Loucy (cell line): ENCODE measurements at regions not wholly inside any gene's neighbourhood (a gene's known extent, or its start where the extent isn't known, plus 50 kb on each side); places are given as distances from the start of the nearest gene placed in this dataset.

ENCODE experiments used
- H2AFZ ChIP-seq: fragments of 200-600 bp; sonication (generic); 2 replicates; pipeline ENCODE4 v1.6.0; 2016; ENCODE audit warnings: antibody characterized with exemption, mild to moderate bottlenecking, low read length, moderate library complexity
- H3F3A ChIP-seq: fragments of 200-600 bp; 2 replicates; pipeline ENCODE4 v1.6.0; 2016; ENCODE audit warnings: antibody characterized with exemption, low read depth, mild to moderate bottlenecking
- H3K27me3 ChIP-seq: fragments of 200-600 bp; sonication (generic); 2 replicates; pipeline ENCODE4 v1.6.1; 2014; ENCODE audit warnings: low read length, mild to moderate bottlenecking; ENCODE audit not compliant: insufficient read depth, poor library complexity, severe bottlenecking
- H3K36me3 ChIP-seq: fragments of 200-600 bp; sonication (generic); 2 replicates; pipeline ENCODE4 v1.6.1; 2016; ENCODE audit warnings: low read length; ENCODE audit not compliant: insufficient read depth
- H3K4me1 ChIP-seq: fragments of 200-600 bp; sonication (generic); 2 replicates; pipeline ENCODE4 v1.5.1; 2014; ENCODE audit warnings: low read length, mild to moderate bottlenecking; ENCODE audit not compliant: insufficient read depth, poor library complexity, severe bottlenecking
- H3K4me2 ChIP-seq: fragments of 200-600 bp; sonication (generic); 2 replicates; pipeline ENCODE4 v1.6.0; 2014; ENCODE audit warnings: antibody characterized with exemption, low read length, low read depth, mild to moderate bottlenecking; ENCODE audit not compliant: poor library complexity, severe bottlenecking
- H3K4me3 ChIP-seq: fragments of 200-600 bp; sonication (generic); 2 replicates; pipeline ENCODE4 v1.5.1; 2014; ENCODE audit warnings: low read length, mild to moderate bottlenecking, mixed read lengths; ENCODE audit not compliant: poor library complexity, severe bottlenecking
- H3K79me2 ChIP-seq: fragments of 200-600 bp; sonication (generic); 2 replicates; pipeline ENCODE4 v1.6.1; 2014; ENCODE audit warnings: low read length; ENCODE audit not compliant: insufficient read depth
- H3K9ac ChIP-seq: fragments of 200-600 bp; sonication (generic); 2 replicates; pipeline ENCODE4 v1.6.0; 2014; ENCODE audit warnings: mild to moderate bottlenecking, low read depth, low read length, moderate library complexity; ENCODE audit not compliant: poor library complexity, severe bottlenecking
- H3K9me2 ChIP-seq: fragments of 200-600 bp; sonication (generic); replicated peaks from 2 replicates; pipeline ENCODE4 v1.6.1; 2016; ENCODE audit warnings: low read depth, low read length, mixed read lengths
- H3K9me3 ChIP-seq: fragments of 200-600 bp; sonication (generic); 2 replicates; pipeline ENCODE4 v1.6.1; 2014; ENCODE audit warnings: mild to moderate bottlenecking, antibody characterized with exemption, low read length, low read depth; ENCODE audit not compliant: insufficient read depth
- H4K20me1 ChIP-seq: fragments of 200-600 bp; sonication (generic); 2 replicates; pipeline ENCODE4 v1.6.0; 2014; ENCODE audit warnings: antibody characterized with exemption, low read length, mild to moderate bottlenecking; ENCODE audit not compliant: insufficient read depth, poor library complexity, severe bottlenecking
- CTCF ChIP-seq: fragments of 200-600 bp; sonication (generic); conservative IDR thresholded peaks from 2 replicates; pipeline ENCODE4 v1.5.1; 2014; ENCODE audit warnings: mild to moderate bottlenecking, antibody characterized with exemption, low read length
- EZH2phosphoT487 ChIP-seq: fragments of 200-600 bp; IDR thresholded peaks from 2 replicates; pipeline ENCODE4 v1.6.1; 2018; ENCODE audit warnings: antibody characterized with exemption, mild to moderate bottlenecking, moderate library complexity, borderline replicate concordance

DNA sequence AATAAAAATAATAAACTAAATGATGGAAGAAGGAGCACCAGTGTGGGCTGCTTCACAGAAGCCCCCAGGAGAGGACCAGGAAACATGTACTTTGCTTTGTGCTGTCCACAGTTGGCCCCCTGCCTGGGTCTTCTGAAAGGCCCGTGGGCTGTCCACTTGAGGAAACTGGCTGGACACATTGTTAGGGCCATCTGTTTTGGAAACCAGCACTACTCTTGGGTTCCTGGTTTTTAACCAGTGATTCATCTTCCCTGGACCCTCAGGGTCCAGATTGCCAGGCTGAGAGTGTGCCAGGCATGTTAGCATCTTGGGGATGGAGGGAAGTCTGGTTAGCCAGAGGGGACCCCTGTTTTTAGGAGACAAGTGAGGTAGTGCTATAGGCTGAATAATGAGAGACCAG lies 297.2 kb upstream of the C2CD4B start:
- H3K36me3 ChIP-seq: no peaks in the 10 kb centered on the region
- H3K4me1 ChIP-seq: no peaks in the 10 kb centered on the region
- no peaks in the 10 kb centered on the region for H3K9me2 ChIP-seq
- no peaks in the 10 kb centered on the region for H3K9me3 ChIP-seq
- no peak overlapping the region for H3K4me2 ChIP-seq
- TF ChIP-seq EZH2phosphoT487: no peak
- no peak for TF ChIP-seq CTCF
- no peaks in the 10 kb centered on the region for H3K79me2 ChIP-seq
- no peak overlapping the region for H3K9ac ChIP-seq
- H4K20me1 ChIP-seq: no peaks in the 10 kb centered on the region
- H3K27me3 ChIP-seq: no peaks in the 10 kb centered on the region
- no peaks in the 10 kb centered on the region for H3F3A ChIP-seq
- no peak overlapping the region for H3K4me3 ChIP-seq
- H2AFZ ChIP-seq: no peak overlapping the region

- Histone ChIP-seq H3K9me3 (no peaks in the 10 kb centered on the region), H3K27me3 (no peaks in the 10 kb centered on the region), H3K4me1 (no peaks in the 10 kb centered on the region), H3K36me3 (no peaks in the 10 kb centered on the region), H3F3A (no peaks in the 10 kb centered on the region), H3K9me2 (no peaks in the 10 kb centered on the region), H2AFZ (no peak overlapping the region), H3K4me2 (no peak overlapping the region), H3K9ac (no peak overlapping the region), H3K79me2 (no peaks in the 10 kb centered on the region), H3K4me3 (no peak overlapping the region), H4K20me1 (no peaks in the 10 kb centered on the region)
- TF ChIP-seq CTCF (no peak), EZH2phosphoT487 (no peak)
These were observed 297.6 kb upstream of the C2CD4B start for GRCh38 chr15:62462721-62463120.

DNA sequence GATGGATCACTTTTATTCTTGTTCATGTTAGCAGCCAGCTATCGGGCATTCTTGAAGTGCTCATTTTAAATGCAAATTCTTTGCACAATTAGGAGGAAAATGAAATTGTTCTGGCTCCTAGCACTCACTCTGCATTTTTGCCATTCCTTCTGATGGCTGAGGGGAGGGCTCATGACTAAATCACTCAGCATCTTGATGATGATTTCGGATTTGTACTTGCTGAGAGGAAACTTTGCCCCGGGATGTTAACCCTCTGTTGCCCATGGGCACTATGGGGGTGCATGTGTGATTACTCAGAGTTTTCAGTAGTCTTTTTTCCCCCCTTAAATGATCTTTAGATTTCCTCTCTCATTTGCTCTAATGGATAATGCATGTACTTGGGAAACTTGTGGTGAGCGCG lies 299.6 kb upstream of the C2CD4B start:
- H3K36me3 ChIP-seq: no peaks in the 10 kb centered on the region
- no peak overlapping the region for H3K9ac ChIP-seq
- no peak overlapping the region for H3K4me3 ChIP-seq

More for the DNA sequence above, 299.6 kb upstream of the C2CD4B start:
- Histone ChIP-seq H3K4me2 (no peak overlapping the region), H3K9me2 (no peaks in the 10 kb centered on the region), H2AFZ (no peak overlapping the region), H3K9me3 (no peaks in the 10 kb centered on the region), H3K79me2 (no peaks in the 10 kb centered on the region), H3K4me1 (no peaks in the 10 kb centered on the region), H3F3A (no peaks in the 10 kb centered on the region), H4K20me1 (no peaks in the 10 kb centered on the region), H3K27me3 (no peaks in the 10 kb centered on the region)
- TF ChIP-seq EZH2phosphoT487: no peak
- no peak for TF ChIP-seq CTCF
